SK-N-MC (cell line): ENCODE measurements at regions not wholly inside any gene's neighbourhood (a gene's known extent, or its start where the extent isn't known, plus 50 kb on each side); places are given as distances from the start of the nearest gene placed in this dataset.

Source experiments
- DNase-seq: peaks from one replicate; pipeline ENCODE4 v3.0.0-alpha.2; 2011; ENCODE audit warnings: low read depth, low spot score
- H3K27ac ChIP-seq: fragments of 200-600 bp; sonication (generic); 2 replicates; pipeline ENCODE4 v1.5.1; 2016; ENCODE audit warnings: mixed run types
- H3K36me3 ChIP-seq: fragments of 200-600 bp; sonication (generic); 2 replicates; pipeline ENCODE4 v1.6.1; 2017; ENCODE audit warnings: antibody characterized with exemption, low read length, mixed read lengths; ENCODE audit not compliant: insufficient read depth
- H3K4me3 ChIP-seq: fragments of 200-600 bp; sonication (generic); 2 replicates; pipeline ENCODE4 v1.5.1; 2016
- H3K9ac ChIP-seq: fragments of 200-600 bp; sonication (generic); 2 replicates; pipeline ENCODE4 v1.8.0; 2017; ENCODE audit warnings: mixed run types, mixed read lengths; ENCODE audit not compliant: insufficient read length
- H3K9me3 ChIP-seq: fragments of 200-600 bp; sonication (generic); 2 replicates; pipeline ENCODE4 v1.6.1; 2017; ENCODE audit warnings: low read depth, mild to moderate bottlenecking, antibody characterized with exemption, low read length, moderate library complexity, mixed read lengths
- EZH2 ChIP-seq: fragments of 200-600 bp; sonication (generic); IDR thresholded peaks from one replicate; pipeline ENCODE4 v1.6.1; 2017; ENCODE audit warnings: antibody characterized with exemption
- FOXP2 ChIP-seq: optimal IDR thresholded peaks from 2 replicates; pipeline ENCODE3; 2011; ENCODE audit warnings: mild to moderate bottlenecking, moderate library complexity; ENCODE audit not compliant: insufficient read depth; ENCODE audit errors: extremely low read length, control extremely low read depth
- POLR2AphosphoS5 ChIP-seq: IDR thresholded peaks from 2 replicates; pipeline ENCODE4 v1.6.1; 2012; ENCODE audit warnings: mild to moderate bottlenecking, low read depth, low read length, borderline replicate concordance

DNA sequence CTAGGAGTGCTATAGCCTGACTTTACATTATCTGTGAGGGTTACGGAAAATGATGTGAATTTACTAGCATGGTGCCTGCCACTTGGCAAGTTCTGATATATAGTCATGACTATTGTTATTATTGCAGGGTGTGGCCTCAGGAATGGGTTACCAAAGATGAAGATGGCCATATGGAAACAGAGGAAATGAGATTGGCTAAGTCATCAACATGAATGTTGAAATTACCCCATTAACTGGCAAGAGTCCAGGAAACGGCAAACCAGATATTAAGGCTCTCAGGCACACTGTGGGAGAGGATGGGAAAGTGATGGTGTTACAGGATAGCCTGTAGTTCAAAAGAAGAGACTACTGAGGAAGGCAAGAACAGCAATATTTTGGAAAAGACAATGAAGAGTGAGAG, 183.3 kb downstream of the KCNRG start:
- peak; percentile 24 for DNase-seq
- Histone ChIP-seq H3K9me3 (no peaks in the 10 kb centered on the region), H3K27ac (no peak overlapping the region), H3K36me3 (no peaks in the 10 kb centered on the region), H3K4me3 (no peak overlapping the region), H3K9ac (no peak overlapping the region)
- TF ChIP-seq FOXP2 (no peak), POLR2AphosphoS5 (no peak), EZH2 (no peak)

DNA sequence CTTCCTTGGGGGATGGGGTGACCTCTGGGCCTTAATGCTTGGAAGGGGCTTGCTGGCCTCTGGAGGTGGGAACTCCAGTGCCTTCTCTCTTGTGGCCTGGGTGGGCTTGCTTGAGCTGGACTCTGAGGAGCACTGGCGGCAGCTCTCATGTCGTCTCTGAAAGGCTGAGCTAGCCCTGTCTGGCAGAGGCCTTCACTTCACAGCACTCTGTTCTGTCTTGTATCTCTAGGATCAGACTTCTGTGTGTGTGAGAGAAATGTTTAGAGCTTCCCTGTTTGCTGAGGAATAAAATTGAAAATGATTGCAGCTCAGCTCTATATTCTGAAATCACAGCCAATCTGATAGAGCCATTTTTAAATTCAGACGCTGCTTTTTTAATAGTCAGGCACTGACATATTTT, 185.3 kb downstream of the KCNRG start:
- Histone ChIP-seq H3K4me3 (no peak overlapping the region), H3K9ac (peak overlapping the region; percentile 15), H3K36me3 (no peaks in the 10 kb centered on the region), H3K9me3 (no peaks in the 10 kb centered on the region), H3K27ac (peak overlapping the region; percentile 9)
- DNase-seq = no peak
- no peak for TF ChIP-seq EZH2
- TF ChIP-seq POLR2AphosphoS5 = no peak
- no peak for TF ChIP-seq FOXP2

DNA sequence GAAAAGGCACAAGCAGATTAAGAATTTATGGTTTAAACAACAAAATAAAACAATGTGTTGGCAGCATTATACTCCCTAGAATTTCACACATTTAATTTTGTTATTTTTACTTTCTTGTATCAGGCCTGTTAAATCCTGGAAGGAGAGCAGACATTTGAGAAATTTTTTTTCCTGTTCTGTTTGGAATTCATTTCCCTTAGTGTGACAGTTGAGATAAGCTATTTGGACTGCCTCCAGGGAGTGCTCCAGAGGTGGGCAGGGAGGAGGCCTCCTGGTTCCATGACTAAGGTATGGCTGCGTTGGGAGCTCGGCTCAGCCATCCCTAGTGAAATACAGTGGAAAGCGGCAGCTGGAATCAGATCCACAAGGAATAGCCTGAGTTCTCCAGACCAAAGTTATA, 185.7 kb downstream of the KCNRG start:
- H3K36me3 ChIP-seq = no peaks in the 10 kb centered on the region
- no peak for TF ChIP-seq FOXP2
- TF ChIP-seq EZH2 = no peak
- TF ChIP-seq POLR2AphosphoS5 = no peak
- H3K4me3 ChIP-seq = no peak overlapping the region
- H3K9ac ChIP-seq = peak overlapping the region; percentile 15
- no peaks in the 10 kb centered on the region for H3K9me3 ChIP-seq
- no peak for DNase-seq
- peak overlapping the region; percentile 9 for H3K27ac ChIP-seq

DNA sequence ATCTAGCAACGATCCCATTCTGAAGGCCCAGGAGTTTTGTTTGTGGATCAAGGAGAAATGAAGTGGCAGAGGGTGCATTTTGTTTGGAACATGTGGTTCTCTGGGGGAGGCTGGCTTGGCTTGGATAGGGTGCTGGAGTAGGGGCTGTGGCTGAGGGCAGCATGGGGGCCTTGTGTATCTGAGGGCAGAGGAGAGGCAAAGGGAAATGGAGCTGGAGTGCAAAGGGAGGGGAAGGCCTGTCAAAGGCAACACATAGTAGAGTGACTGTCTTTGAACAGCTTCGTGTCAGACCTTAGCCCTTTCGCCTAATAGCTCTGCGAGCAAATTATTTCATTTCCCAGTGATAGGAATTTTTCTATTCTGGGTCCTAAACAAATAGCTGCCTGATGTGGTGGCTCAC, 187.2 kb downstream of the KCNRG start:
- DNase-seq = no peak
- no peaks in the 10 kb centered on the region for H3K9me3 ChIP-seq
- no peak for TF ChIP-seq POLR2AphosphoS5
- no peak for TF ChIP-seq EZH2
- TF ChIP-seq FOXP2 = no peak
- no peak overlapping the region for H3K4me3 ChIP-seq
- H3K27ac ChIP-seq = no peak overlapping the region
- H3K36me3 ChIP-seq = no peaks in the 10 kb centered on the region
- H3K9ac ChIP-seq = no peak overlapping the region

DNA sequence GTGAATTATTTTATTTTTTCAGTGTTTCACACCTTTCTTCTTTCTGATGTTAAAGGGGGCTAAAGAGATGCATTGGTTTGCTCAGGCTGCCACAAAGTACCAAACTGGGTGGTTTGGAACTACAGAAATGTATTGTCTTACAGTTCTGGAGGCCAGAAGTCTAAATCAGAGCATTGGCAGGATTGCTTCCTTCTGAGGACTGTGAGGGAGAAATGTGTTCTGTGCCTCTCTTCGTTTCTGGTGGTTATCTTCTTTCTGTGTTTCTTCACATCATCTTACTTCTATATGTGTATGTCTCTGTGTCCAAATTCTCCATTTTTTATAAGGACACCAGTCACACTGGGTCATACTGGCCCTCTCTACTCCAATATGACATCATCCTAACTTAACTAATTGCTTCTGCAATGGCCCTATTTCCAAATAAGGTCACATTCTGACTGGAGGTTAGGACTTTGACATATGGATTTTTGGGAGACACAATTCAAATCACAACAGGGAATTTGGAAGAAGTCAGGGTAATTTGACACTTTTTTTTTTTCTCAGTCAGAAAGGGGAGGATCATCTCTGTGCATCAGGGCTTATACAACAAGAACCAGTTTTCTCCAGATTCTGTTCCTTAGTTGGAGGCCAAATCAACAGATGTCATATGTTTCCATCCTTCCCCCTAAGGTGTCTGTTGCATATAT, 188.2 kb downstream of the KCNRG start:
- Histone ChIP-seq H3K9me3 (no peaks in the 10 kb centered on the region), H3K4me3 (no peak overlapping the region), H3K36me3 (no peaks in the 10 kb centered on the region), H3K9ac (no peak overlapping the region), H3K27ac (no peak overlapping the region)
- DNase-seq = no peak
- TF ChIP-seq FOXP2 = no peak

DNA sequence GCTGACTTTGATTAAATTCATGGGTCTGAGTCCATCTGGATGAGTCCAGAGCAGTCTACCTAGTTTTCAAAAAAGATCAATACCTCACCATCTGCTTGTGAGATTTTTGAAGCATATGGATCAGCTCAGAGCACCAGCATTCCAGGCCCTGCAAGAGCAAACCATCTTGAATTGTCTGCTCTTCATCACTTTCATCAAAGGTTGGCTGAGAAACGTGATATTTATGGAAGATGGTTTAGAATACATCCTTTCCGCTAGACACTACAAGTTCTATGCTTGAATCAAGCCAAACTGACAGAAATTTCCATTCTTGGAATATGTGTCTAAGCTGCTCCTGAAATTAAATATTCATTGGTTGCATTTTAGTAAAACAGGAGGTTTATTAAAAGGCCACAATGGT, 190.3 kb downstream of the KCNRG start:
- TF ChIP-seq FOXP2 (no peak), EZH2 (no peak), POLR2AphosphoS5 (no peak)
- no peak for DNase-seq
- no peak overlapping the region for H3K9ac ChIP-seq
- H3K36me3 ChIP-seq = no peaks in the 10 kb centered on the region
- H3K9me3 ChIP-seq = no peaks in the 10 kb centered on the region
- no peak overlapping the region for H3K27ac ChIP-seq
- H3K4me3 ChIP-seq = no peak overlapping the region

DNA sequence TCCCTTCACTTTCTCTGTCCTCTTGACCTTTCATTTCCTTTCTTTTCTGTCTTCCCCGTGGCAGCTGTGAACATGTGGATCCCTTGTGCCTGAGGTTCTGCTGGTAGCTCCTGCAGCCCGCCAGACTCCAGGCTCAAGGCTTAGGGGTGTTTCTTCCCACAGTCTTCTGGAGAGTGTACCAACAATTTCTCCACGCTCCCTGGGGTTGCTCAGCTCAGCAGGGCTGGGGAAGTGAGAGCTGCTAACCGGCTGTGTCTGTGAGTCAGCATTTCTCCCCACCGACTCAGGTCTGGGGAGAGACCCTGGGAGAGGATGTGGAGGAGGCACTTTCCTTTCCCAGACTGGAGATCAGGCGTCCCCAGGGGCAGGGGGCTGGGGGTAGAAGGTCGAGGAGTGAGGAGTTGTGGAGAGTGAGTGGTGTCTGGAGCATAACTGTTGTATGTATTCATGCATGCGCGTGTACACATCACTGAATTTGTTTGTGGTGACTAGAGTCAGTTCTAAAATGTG, 193.6 kb downstream of the KCNRG start:
- H3K36me3 ChIP-seq = no peaks in the 10 kb centered on the region
- H3K9ac ChIP-seq = peak overlapping the region; percentile 45
- peak overlapping the region; percentile 78 for H3K27ac ChIP-seq
- H3K4me3 ChIP-seq = peak overlapping the region; percentile 66
- DNase-seq = no peak
- H3K9me3 ChIP-seq = no peaks in the 10 kb centered on the region
- TF ChIP-seq FOXP2 (peak; percentile 43), EZH2 (no peak), POLR2AphosphoS5 (peak; percentile 50; the same call in 1 of the 2 replicates)

DNA sequence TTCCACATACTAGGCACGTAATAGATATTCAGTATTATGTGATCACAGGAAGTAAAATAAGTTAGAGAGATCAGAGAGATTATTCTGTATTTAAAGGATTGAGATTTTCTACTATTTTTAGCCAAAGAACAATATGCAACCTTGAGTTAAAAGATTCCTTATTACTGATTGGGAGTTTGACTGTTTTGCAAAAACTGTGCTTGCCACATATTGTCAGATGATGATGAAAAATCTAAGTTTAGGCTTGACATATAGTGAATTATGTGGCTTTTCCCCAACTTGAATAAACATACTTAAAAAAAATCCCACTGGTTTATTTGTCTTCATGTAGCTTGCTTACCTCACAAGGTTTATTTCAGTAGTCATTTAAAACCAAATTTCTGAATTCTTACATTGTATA, 194.4 kb downstream of the KCNRG start:
- H3K9ac ChIP-seq = peak overlapping the region; percentile 45
- H3K4me3 ChIP-seq = peak overlapping the region; percentile 66
- no peaks in the 10 kb centered on the region for H3K36me3 ChIP-seq
- H3K9me3 ChIP-seq = no peaks in the 10 kb centered on the region
- no peak for DNase-seq
- peak overlapping the region; percentile 78 for H3K27ac ChIP-seq
- TF ChIP-seq POLR2AphosphoS5 = no peak
- TF ChIP-seq EZH2 = no peak
- no peak for TF ChIP-seq FOXP2

DNA sequence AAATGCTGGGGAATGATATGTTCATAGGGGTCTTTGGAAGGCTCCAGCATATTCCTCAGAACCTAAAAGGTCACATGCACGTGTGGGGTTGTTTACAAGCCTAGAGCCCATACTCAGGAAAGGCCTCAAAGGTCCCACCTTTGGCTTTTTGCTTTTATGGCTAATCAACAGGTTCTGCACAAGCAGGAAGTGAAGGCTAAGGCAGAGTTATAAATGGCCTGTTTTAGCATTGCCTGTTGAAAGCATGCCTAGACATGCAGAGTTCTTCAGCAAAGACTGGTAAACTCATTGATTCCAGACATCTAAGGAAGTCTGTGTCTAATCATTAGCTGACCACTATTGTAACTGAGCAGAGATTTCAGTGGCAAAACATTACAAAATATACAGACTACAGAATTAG, 198.3 kb downstream of the KCNRG start:
- no peak overlapping the region for H3K9ac ChIP-seq
- TF ChIP-seq FOXP2 = no peak
- TF ChIP-seq EZH2 = no peak
- TF ChIP-seq POLR2AphosphoS5 = no peak
- no peak overlapping the region for H3K27ac ChIP-seq

More for the DNA sequence above, 198.3 kb downstream of the KCNRG start:
- Histone ChIP-seq H3K9me3 (no peaks in the 10 kb centered on the region), H3K36me3 (no peaks in the 10 kb centered on the region), H3K4me3 (no peak overlapping the region)
- DNase-seq = no peak
